ENCODE measurements at regions not wholly inside any gene's neighbourhood (a gene's known extent, or its start where the extent isn't known, plus 50 kb on each side); places are given as distances from the start of the nearest gene placed in this dataset.

DNA sequence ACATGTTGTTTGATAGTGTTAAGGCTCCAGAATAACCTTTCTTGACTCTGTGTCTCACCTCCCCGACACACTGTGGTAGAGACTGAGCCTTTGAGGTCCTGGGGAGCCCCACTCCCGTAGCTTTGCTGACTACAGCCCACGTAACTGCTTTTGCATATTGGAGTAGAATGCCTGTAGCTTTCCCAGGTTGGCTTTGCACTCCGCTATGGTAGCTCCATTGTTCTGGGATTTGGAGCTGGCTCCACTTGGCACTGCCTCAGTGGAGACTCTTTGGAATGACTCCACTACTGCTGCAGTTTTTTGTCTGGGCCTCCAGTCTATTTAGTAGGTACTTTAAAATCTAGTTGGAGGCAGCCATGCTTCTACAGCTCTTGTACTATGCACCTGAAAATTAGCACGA is 56.2 kb upstream of the ANXA1 start:
- no peaks in the 10 kb centered on the region for H3K9me3 ChIP-seq
- WGBS, 3 donors: 96 to 100% (median 97%) methylated on average over 5 of the region's 5 CpGs
- DNase-seq: no peak
- TF ChIP-seq CTCF (IDR thresholded peaks at IDR 0.05) (no peak), EP300 (IDR thresholded peaks at IDR 0.05) (no peak), POLR2A (IDR thresholded peaks at IDR 0.05) (no peak)
- intact Hi-C loops (cut with DNase I): no loop called here
- no peaks in the 10 kb centered on the region for H3K27me3 ChIP-seq
- no peak overlapping the region for H3K27ac ChIP-seq
- no peak overlapping the region for H3K4me3 ChIP-seq
- no peaks in the 10 kb centered on the region for H3K4me1 ChIP-seq (ENCODE audit: insufficient read depth)
- H3K36me3 ChIP-seq: no peaks in the 10 kb centered on the region

DNA sequence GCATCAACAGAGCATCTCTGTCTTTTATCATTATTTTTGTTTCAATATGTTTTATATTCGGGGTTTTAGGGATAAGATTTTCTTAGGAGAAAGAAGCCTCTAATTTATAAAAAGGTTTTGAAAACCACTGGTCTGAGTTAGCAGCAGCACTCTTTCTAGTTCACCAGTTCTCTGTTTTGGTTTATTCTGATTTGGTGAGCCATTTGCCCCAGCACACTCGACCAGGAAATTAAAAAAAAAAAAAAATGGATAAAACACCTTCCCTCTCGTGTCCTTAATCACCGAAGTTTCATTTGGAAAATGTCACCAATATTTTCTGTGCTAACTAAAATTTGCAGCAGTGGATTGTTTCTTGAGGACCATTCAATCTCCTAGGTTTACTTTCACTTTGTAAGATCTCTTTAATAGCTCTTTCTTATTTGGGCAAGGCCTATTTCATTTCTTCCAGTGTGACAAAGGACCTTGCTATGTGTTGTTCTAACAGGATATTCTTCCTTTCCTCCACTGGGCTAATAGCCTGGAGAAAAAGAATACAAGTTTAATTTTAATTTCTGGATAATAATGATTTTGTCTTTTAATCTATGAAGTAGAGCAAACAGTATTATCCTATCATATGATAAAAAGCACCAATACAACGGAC is 57.8 kb upstream of the ANXA1 start:
- DNase-seq: no peak
- intact Hi-C loops (cut with DNase I): loop anchor here in 1 of 4 donors (5.0 kb wide), 1 partner anchor 1822 kb away; no protein-coding TSS in a partner anchor
- no peak overlapping the region for H3K27ac ChIP-seq
- H3K27me3 ChIP-seq: no peaks in the 10 kb centered on the region
- WGBS, 3 donors: 40 to 53% (median 49%) methylated on average over 5 of the region's 5 CpGs
- no peaks in the 10 kb centered on the region for H3K4me1 ChIP-seq (ENCODE audit: insufficient read depth)
- no peaks in the 10 kb centered on the region for H3K36me3 ChIP-seq
- H3K9me3 ChIP-seq: no peaks in the 10 kb centered on the region
- no peak overlapping the region for H3K4me3 ChIP-seq
- TF ChIP-seq POLR2A (IDR thresholded peaks at IDR 0.05) (no peak), EP300 (IDR thresholded peaks at IDR 0.05) (no peak), CTCF (IDR thresholded peaks at IDR 0.05) (no peak)

DNA sequence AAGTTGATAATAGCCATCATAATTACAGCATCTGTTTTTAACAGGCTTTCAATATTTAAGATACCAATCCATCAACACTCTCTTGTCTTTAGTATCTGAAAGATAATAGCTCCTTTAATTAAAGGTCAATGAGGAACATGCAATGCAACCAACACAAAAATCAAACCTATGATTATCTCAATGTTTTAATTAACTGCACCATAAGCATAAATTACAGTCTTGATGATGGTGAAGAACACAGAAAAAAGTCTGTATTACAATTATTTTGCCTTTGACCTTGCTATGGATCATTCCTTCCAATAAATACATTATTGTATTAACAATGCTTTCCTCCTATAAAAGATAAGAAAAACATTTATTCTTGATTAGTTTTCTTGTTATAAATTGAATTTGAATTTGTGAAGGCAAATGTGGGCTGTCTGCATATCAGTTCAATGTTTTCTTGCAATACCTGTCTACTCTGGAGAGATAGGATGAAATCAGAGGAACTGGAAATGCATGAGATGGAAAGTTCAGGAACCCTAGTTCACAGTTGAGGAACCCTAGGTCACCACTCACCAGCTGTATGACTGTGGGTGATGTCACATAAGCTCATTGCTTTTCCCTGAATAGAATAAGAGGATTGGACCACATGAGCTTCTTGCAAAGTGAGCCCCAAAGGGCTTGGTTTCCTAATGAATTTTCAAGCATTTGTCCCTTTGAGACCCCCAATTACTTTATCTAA is 58.5 kb upstream of the ANXA1 start:
- DNase-seq: no peak
- H3K27ac ChIP-seq: no peak overlapping the region
- intact Hi-C loops (cut with DNase I): loop anchor here in 1 of 4 donors (5.0 kb wide), 1 partner anchor 1821 kb away; no protein-coding TSS in a partner anchor
- no peaks in the 10 kb centered on the region for H3K27me3 ChIP-seq
- H3K36me3 ChIP-seq: no peaks in the 10 kb centered on the region
- TF ChIP-seq POLR2A (IDR thresholded peaks at IDR 0.05) (no peak), CTCF (IDR thresholded peaks at IDR 0.05) (no peak), EP300 (IDR thresholded peaks at IDR 0.05) (no peak)
- H3K4me1 ChIP-seq (ENCODE audit: insufficient read depth): no peaks in the 10 kb centered on the region
- no peak overlapping the region for H3K4me3 ChIP-seq
- H3K9me3 ChIP-seq: no peaks in the 10 kb centered on the region

DNA sequence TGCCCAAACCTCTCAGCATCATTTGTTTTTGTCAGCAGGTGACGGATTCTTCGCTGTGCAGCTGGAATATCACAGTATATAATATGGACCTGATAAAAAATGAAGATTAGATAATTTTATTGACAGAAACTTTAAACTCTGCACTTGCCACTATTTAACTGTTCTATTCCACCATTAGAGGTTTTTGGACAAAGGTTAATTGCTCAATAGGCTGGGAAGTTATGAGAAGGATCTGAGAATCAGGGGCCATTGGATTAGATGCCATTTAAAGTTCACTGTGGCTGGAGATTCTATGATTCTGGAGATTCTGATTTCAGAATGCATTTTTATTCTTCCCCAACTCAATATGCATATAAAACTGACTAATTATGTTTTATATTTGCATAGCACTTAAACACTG is 59.8 kb upstream of the ANXA1 start:
- no peak for DNase-seq
- H3K36me3 ChIP-seq: no peaks in the 10 kb centered on the region
- no peak overlapping the region for H3K4me3 ChIP-seq
- H3K27ac ChIP-seq: no peak overlapping the region
- H3K9me3 ChIP-seq: no peaks in the 10 kb centered on the region
- WGBS, 3 donors: 93 to 96% (median 96%) methylated on average over 2 of the region's 2 CpGs
- H3K4me1 ChIP-seq (ENCODE audit: insufficient read depth): no peaks in the 10 kb centered on the region
- intact Hi-C loops (cut with DNase I): loop anchor here in 1 of 4 donors (5.0 kb wide), 1 partner anchor 1820 kb away; no protein-coding TSS in a partner anchor
- no peaks in the 10 kb centered on the region for H3K27me3 ChIP-seq
- TF ChIP-seq EP300 (IDR thresholded peaks at IDR 0.05): no peak
- TF ChIP-seq CTCF (IDR thresholded peaks at IDR 0.05): no peak
- TF ChIP-seq POLR2A (IDR thresholded peaks at IDR 0.05): no peak

Measured in ovary (tissue), 7 donors.